ENCODE measurements at regions not wholly inside any gene's neighbourhood (a gene's known extent, or its start where the extent isn't known, plus 50 kb on each side); places are given as distances from the start of the nearest gene placed in this dataset.

DNA sequence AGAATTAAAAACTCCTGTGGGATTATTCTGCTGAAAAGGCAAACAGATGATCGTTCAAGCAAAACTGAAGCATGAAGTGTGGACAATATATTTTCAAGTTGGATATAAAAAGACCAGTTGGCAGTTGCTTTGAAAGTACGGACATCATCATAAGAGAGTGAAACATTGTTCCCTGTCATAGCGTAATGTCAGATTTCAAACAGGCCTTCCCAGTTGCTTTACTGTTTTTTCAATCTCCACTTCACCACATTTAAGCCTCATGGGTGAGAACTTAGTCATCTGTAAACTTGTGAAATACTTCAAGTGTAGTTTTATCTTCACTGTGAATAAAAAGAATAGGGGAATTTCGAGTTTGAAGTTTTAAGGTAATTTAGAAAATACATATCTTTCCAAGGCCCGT, 435.1 kb upstream of the CNTN3 start:
- Mint-ChIP-seq H3K36me3 (ENCODE audit: insufficient read depth) (peaks cover 1% of the 10 kb centered on the region), H3K9me3 (ENCODE audit: low read depth) (peaks cover 11% of the 10 kb centered on the region), H3K27ac (no peak overlapping the region), H3K4me3 (ENCODE audit: low read depth) (no peak overlapping the region), H3K4me1 (ENCODE audit: low read depth) (no peaks in the 10 kb centered on the region), H3K27me3 (no peaks in the 10 kb centered on the region)
- DNase-seq (ENCODE audit: low spot score, unreplicated experiment) = no peak
- TF ChIP-seq, protein P1, sequence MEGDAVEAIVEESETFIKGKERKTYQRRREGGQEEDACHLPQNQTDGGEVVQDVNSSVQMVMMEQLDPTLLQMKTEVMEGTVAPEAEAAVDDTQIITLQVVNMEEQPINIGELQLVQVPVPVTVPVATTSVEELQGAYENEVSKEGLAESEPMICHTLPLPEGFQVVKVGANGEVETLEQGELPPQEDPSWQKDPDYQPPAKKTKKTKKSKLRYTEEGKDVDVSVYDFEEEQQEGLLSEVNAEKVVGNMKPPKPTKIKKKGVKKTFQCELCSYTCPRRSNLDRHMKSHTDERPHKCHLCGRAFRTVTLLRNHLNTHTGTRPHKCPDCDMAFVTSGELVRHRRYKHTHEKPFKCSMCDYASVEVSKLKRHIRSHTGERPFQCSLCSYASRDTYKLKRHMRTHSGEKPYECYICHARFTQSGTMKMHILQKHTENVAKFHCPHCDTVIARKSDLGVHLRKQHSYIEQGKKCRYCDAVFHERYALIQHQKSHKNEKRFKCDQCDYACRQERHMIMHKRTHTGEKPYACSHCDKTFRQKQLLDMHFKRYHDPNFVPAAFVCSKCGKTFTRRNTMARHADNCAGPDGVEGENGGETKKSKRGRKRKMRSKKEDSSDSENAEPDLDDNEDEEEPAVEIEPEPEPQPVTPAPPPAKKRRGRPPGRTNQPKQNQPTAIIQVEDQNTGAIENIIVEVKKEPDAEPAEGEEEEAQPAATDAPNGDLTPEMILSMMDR (IDR thresholded peaks at IDR 0.05; ENCODE audit: unreplicated experiment) = no peak

DNA sequence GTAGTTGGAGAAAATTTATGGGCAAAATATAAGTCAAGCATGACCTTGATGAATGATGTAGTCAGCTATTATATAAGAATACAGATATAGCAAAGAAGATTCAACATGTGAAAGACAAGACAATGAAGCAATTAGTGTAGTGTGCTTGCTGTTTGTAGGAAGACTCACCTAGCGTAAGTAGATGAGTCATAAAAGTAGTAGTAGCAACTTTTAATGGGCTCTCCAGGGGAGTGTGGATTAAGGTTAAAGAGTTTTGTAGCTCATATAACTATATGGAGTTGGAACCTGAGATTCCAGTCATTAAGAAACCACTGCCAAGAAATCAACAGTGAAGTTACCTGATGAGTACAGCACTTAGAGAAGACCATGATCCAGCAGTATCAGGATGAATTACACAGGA, 444.7 kb upstream of the CNTN3 start:
- Mint-ChIP-seq H3K36me3 (ENCODE audit: insufficient read depth) (no peaks in the 10 kb centered on the region), H3K27ac (no peak overlapping the region), H3K4me1 (ENCODE audit: low read depth) (no peaks in the 10 kb centered on the region)

DNA sequence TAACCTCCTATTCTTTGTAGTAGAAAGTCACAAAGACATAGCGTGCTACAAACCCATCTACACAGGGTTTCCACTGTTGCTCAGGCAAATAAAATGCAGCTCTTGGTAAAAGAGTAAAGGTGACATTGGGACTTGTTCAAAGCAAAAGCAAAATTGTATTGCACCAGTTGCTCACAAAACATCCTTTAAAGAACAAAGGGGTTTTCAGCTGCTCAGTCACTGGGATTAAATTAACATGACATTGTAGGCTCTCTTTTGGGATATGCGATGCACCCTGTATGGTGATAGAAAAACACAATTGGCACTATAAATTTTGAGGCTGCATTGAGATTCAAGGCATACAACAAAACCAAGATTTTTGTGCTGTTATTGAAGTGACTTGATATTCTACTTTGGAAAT, 447.3 kb upstream of the CNTN3 start:
- Mint-ChIP-seq H3K36me3 (ENCODE audit: insufficient read depth) (peaks cover 1% of the 10 kb centered on the region), H3K27ac (no peak overlapping the region), H3K9me3 (ENCODE audit: low read depth) (peaks cover 17% of the 10 kb centered on the region), H3K27me3 (no peaks in the 10 kb centered on the region), H3K4me1 (ENCODE audit: low read depth) (no peaks in the 10 kb centered on the region), H3K4me3 (ENCODE audit: low read depth) (no peak overlapping the region)
- TF ChIP-seq, protein P1 (IDR thresholded peaks at IDR 0.05; ENCODE audit: unreplicated experiment) = no peak
- no peak for DNase-seq (ENCODE audit: low spot score, unreplicated experiment)

More for the DNA sequence above, 444.7 kb upstream of the CNTN3 start:
- DNase-seq (ENCODE audit: low spot score, unreplicated experiment) = no peak
- TF ChIP-seq, protein P1 (IDR thresholded peaks at IDR 0.05; ENCODE audit: unreplicated experiment) = no peak
- Mint-ChIP-seq H3K27me3 (no peaks in the 10 kb centered on the region), H3K9me3 (ENCODE audit: low read depth) (peaks cover 3% of the 10 kb centered on the region), H3K4me3 (ENCODE audit: low read depth) (no peak overlapping the region)

DNA sequence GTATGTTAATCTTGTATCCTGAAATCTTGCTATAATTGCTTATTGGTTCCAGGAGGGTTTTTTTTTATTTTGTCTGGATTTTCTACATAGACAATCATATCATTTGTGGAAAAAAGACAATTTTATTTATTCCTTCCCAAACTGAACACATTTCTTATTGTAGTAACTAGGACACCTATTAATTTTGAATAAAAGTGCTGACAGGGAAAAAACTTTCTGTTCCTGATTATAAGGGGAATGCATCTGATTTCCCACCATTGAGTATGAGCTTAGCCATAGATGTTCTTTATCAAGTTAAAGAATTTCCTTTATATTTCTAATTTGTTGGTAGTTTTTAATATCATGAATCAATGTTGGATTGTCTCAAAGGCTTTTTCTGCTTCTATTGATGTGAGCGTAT, 460.7 kb upstream of the CNTN3 start:
- Mint-ChIP-seq H3K27me3 (no peaks in the 10 kb centered on the region), H3K4me1 (ENCODE audit: low read depth) (no peaks in the 10 kb centered on the region)
- no peak for DNase-seq (ENCODE audit: low spot score, unreplicated experiment)

DNA sequence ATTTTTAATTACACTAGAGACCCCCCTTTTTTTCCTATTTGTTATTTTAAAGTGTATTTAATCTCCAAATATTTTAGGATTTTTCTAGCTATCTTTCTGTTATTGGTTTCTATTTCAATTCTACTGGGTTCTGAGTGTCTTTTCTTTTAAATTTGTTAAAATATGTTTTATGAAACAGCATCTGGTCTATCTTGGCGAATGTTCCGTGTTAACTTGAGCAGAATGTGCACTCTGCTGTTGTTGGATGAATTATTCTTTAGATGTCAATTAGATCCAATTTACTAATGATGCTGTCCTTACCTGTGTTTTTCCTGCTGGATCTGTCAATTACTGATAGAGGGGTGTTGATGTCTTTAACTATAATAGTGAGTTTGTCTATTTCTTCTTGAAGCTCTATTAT, 462.0 kb upstream of the CNTN3 start:
- Mint-ChIP-seq H3K36me3 (ENCODE audit: insufficient read depth) (no peaks in the 10 kb centered on the region), H3K9me3 (ENCODE audit: low read depth) (no peaks in the 10 kb centered on the region), H3K27me3 (no peaks in the 10 kb centered on the region), H3K4me1 (ENCODE audit: low read depth) (no peaks in the 10 kb centered on the region), H3K4me3 (ENCODE audit: low read depth) (no peak overlapping the region), H3K27ac (no peak overlapping the region)
- DNase-seq (ENCODE audit: low spot score, unreplicated experiment) = no peak
- TF ChIP-seq, protein P1 (IDR thresholded peaks at IDR 0.05; ENCODE audit: unreplicated experiment) = no peak

More for the DNA sequence above, 460.7 kb upstream of the CNTN3 start:
- Mint-ChIP-seq H3K9me3 (ENCODE audit: low read depth) (no peaks in the 10 kb centered on the region), H3K36me3 (ENCODE audit: insufficient read depth) (no peaks in the 10 kb centered on the region), H3K4me3 (ENCODE audit: low read depth) (no peak overlapping the region), H3K27ac (no peak overlapping the region)
- TF ChIP-seq, protein P1 (IDR thresholded peaks at IDR 0.05; ENCODE audit: unreplicated experiment) = no peak
